Lower leg skin (tissue), 3 donors: ENCODE measurements at regions not wholly inside any gene's neighbourhood (a gene's known extent, or its start where the extent isn't known, plus 50 kb on each side); places are given as distances from the start of the nearest gene placed in this dataset.

Experiments
- POLR2A ChIP-seq, 2 donors: fragments of 450-650 bp; IDR thresholded peaks; one replicate each; pipeline ENCODE4 v1.6.1; 2016 to 2017; ENCODE audit warnings: antibody characterized with exemption in 2 of 2, mild to moderate bottlenecking in 1 of 2, moderate library complexity in 1 of 2
- TF ChIP-seq, protein P1 (sequence below), 3 donors: fragments of 450-650 bp; IDR thresholded peaks; one replicate each; pipeline ENCODE4 v1.5.1; 2016; ENCODE audit warnings: antibody characterized with exemption in 3 of 3, mild to moderate bottlenecking in 3 of 3, moderate library complexity in 2 of 3

DNA sequence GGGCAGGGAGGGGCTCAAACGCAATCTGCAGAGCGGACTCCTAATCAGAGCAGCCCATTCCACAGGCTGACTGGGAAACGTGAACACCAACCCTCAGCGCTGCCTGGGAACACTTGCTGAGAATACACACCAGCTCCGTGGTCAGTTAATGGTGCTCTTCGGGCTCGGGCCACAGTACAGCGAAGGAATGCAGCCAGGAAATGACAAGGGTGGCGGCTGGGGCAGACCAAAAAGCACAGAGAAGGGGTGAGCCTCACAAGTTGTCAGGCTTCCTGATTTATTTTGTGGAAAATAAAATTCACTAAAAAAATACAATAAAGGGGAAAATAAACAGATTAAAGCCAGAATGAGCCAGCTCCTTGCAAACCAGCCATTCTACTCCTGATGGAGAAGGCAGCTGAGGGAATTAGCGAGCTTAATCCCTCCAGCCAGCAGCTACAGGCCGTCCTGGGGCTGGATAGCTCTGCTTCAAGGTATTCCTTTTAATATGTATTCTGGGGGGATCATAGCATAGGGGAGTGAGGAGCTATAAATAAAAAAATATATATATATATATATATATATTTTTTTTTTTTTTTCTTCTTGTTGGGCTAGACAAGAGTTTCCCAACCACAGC lies 165.5 kb upstream of the NTM start:
- TF ChIP-seq, protein P1, sequence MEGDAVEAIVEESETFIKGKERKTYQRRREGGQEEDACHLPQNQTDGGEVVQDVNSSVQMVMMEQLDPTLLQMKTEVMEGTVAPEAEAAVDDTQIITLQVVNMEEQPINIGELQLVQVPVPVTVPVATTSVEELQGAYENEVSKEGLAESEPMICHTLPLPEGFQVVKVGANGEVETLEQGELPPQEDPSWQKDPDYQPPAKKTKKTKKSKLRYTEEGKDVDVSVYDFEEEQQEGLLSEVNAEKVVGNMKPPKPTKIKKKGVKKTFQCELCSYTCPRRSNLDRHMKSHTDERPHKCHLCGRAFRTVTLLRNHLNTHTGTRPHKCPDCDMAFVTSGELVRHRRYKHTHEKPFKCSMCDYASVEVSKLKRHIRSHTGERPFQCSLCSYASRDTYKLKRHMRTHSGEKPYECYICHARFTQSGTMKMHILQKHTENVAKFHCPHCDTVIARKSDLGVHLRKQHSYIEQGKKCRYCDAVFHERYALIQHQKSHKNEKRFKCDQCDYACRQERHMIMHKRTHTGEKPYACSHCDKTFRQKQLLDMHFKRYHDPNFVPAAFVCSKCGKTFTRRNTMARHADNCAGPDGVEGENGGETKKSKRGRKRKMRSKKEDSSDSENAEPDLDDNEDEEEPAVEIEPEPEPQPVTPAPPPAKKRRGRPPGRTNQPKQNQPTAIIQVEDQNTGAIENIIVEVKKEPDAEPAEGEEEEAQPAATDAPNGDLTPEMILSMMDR (IDR thresholded peaks at IDR 0.05) = no peak
- no peak for TF ChIP-seq POLR2A (IDR thresholded peaks at IDR 0.05)
